ENCODE measurements at regions not wholly inside any gene's neighbourhood (a gene's known extent, or its start where the extent isn't known, plus 50 kb on each side); places are given as distances from the start of the nearest gene placed in this dataset.

DNA sequence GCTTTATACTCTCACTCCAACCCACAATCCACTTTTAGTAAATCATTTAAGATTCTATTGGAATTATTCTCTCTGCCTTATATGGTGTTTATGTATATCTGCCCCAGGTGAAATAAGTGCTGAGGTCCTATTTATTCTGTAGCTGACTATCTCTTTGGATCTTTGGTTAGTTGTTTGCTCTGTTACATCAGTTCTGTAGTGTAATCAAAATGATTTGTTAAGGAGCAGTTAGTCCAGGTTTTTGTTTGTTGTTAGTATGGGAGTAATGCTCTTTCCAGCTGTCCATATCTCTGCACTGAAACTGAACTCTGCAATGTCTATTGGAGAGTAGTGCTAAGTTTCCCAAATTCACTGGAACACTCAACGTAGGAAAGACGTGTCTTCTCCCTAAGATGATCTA, 615.8 kb downstream of the SNAPC1 start:
- no peak for DNase-seq (ENCODE audit: low read depth, low spot score)

DNA sequence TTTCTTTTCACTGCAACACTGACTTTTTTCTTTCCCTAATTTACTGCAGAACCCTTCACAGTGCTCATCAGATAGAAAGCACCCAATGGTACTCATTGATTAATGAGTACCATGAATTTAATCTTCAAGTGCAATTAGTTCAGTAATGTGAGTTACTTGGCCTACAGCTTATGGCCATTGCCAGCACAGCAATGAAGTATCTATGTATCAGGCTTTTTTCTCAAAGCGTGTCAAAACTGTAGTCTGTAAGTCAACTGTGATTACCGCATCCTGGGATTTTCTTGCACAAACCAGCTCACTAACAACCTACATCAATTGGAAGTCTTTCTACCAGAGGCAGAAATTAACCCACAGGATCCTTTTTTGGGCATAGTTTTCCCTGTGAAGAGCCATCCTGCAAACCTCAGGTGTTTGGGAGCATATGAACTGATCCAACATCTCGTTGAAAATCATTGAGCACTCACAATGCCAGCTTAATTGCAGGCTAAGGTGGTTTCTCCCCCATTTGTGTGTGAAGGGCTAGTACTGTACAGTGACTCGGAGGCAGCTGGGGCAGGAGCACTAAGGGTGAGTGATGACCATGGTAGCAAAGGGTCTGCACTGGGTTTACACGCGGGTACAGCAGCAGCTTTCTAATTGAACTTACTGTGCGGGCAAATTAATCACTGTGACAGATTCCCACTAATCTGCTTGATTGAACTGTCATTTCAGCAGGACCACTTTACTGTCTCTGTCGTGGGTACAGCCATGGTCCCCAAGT, 619.3 kb downstream of the SNAPC1 start:
- no peak for DNase-seq (ENCODE audit: low read depth, low spot score)

DNA sequence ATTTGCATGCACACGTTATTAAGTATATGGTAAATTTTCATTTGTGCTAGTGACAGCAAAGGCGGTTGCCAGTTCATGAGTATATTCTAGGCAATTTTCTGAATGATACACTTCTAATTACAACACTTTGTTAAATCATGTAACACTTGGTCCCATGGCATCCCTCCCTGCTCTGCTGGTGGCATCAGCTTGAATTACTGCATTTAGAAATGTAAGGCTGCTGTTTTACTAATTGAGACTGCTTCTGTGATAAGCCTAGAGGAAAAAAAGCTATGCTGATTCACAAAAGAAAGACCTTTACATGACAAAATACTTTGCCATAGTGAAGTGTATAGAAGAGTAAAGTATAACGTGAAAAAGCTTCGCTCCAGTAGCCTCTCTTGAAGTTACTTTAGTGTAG, 636.1 kb downstream of the KCNH5 start:
- no peak for DNase-seq (ENCODE audit: low read depth, low spot score)

DNA sequence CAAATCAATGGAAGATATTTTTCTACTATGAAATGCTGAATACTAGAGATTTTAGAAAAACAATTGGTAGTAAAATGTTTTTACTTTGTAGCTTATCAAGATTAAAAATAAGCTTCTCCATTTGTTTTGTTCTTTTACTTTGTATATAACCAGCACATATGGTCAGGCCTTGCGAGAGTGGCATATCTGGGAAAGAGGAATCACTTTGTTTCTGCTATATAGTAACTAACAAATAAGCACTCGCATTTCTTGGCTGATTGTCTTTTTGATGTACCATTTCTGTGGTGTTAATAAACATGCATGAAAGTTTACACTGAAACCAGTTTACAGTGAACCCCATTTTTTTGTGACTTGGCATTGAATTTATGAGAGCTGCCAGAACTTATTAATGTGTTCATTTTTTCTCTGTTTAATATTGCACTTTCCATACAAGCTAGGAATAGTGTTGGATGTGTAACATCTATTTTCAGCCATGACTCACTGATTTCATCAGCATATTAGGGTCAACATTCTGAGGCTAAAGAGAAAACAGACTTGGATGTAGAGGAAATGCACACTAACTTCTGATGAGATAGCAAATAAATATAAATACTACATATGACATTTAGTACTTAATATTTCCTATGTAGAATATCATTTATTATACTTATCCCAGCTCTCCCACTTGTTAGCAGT, 635.5 kb downstream of the KCNH5 start:
- DNase-seq (ENCODE audit: low read depth, low spot score) = no peak

DNA sequence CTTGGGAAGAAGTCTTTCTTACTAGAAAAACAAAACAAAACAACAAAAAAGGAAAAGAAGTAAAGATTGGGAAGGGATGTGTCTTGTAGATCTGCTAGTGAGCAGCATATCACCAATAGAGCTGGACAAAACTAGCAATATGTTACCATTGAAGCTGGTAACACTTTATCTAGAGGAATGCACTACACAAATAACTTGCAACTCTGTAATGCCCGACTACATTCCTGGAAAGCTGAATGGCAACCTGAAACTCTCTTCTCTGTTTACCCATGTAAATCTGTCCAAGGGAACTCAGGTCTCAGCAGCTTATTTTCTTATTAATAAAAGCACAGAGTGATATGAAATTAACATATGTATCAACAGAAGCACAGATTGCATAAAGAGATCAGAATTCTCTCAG, 624.4 kb downstream of the KCNH5 start:
- no peak for DNase-seq (ENCODE audit: low read depth, low spot score)

DNA sequence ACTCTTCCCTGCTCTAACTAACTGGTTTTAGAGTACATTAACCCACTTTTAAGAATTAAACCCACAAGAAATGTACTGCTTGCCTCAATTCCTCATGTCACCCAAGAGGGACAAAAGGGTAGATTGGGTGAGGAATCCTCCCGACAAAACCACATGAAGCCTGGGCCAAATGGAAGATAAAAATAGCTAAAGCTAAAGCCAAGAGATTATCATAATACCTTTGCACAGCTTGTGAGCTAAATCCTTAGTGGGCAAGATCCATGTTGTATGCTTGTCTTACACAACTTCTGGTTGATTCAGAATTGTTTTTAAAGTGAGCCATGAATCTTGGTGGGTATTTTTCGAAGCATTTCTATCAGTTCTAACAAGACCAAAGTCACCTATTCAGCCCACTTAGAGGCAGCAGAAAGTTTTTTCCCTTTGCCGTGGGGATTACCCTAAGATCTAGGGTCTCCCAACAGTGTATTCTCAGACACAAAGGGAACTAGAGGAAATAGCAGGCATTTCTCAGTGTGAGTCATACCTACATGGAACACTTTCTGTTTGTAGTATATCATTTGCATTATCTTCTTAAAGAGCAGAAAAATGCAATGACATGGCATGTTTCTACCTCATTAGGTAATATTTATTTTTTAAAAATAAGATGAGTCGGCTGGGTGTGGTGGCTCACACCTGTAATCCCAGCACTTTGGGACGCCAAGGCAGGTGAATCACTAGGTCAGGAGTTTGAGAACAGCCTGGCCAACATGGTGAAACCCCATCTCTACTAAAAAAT, 616.6 kb downstream of the KCNH5 start:
- no peak for DNase-seq (ENCODE audit: low read depth, low spot score)

DNA sequence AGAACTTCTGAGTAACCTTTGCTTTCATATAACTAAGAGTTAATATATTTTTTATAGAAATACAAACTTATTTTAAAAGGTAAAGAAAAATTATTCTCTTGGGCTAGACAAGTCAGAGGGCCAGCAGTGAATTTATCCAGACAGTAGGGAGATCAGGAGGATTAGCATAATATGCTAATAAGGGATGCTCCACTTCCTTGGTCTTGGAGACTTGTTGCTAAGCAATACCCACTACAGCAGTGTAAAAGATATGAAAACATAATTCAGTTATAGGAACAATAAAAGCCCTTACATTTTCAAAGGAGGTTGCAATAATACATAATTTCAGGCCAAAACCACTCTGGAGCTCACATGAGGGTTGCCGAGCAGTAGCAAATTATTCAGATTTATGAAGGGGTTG, 615.6 kb downstream of the KCNH5 start:
- no peak for DNase-seq (ENCODE audit: low read depth, low spot score)

DNA sequence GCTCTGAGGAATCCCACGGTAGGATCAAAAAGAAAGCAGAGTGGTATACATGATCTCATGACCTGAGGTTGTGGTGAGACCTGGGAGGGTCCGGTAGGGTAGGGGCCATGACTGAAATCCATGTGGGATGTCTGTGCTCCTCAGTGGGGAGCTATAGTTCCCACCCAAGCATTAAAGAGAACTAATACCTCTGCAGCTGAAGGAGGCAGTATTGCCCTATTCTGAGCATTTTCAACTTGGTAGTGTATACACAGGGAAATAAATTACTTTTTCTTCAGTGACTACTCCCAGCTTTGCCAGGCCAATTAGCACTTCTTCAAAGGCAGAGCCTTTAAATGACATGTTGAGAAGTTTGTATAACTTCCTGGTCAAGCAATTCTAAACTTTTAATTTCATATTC, 613.8 kb downstream of the KCNH5 start:
- no peak for DNase-seq (ENCODE audit: low read depth, low spot score)

DNA sequence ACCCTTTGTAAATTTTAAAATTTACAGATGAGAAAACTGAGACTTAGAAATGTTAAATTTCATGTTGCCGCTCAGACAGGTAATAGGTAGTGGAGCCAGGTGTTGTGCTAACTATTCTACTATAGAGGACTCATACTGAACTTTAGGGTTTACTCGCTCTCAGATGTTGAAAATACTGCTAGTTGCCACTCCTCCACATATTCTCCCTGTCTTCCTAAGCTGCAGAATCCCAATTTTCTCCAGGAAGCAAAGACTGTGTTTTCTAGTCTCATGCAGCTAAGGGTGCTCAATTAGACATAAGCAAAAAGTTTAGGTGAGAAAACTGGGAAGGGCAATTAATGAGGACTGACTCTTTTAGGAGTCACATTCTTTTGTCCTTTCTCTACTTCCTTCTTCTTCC, 612.3 kb downstream of the KCNH5 start:
- DNase-seq (ENCODE audit: low read depth, low spot score) = no peak

DNA sequence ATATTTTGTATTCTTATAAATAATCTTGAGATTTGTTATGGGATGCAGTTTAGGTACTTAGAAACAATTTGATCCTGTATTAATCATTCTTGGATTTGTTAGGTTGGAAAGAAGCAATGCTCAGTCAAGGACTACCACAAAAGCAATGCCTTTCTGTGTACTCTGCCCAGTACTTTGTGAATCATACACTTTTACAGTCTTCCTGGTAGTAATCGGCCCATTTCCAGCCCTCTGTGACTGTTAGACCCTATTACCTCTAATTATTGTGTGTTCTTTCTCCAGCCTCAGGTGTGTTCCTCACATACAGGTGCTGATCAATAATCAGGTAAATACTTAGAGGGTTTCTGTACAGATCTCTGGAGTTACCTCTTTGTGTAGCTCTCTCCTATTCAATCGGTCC, 609.0 kb downstream of the KCNH5 start:
- DNase-seq (ENCODE audit: low read depth, low spot score) = no peak

DNA sequence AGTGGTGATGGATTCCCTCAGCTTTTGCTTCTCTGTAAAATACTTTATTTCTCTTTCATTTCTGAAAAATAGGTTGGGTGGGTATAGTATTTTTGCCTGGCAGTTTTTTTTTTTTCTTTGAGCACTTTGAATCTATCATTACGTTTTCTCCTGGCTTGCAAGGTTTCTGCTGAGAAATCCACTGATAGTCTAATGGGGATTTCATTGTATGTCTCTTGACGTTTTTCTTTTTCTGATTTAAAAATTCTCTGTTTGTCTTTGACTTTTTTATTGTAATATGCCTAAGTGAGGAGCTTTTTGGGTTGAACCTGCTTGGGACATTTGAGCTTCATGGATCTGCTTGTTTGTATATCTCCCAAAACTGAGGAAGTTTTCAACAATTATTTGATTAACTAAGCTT, 606.0 kb downstream of the KCNH5 start:
- DNase-seq (ENCODE audit: low read depth, low spot score) = no peak

DNA sequence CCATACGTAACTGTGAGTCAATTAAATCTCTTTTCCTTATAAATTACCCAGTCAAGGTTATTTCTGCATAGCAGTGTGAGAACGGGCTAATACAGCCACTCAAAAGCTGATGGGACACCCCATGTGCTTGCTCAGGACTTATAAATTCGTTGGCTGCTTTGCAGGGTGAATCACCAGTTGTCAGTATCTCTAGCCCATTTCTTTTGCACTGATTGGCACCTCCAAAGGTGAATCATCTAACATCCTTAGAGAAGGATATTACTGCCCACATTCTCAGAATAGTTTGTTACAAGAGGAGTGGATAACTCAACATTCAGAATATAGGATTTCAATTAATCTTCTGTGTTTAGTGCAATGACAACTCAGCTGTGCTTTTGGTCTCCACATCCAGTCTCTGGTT, 601.5 kb downstream of the KCNH5 start:
- DNase-seq (ENCODE audit: low read depth, low spot score) = no peak

DNA sequence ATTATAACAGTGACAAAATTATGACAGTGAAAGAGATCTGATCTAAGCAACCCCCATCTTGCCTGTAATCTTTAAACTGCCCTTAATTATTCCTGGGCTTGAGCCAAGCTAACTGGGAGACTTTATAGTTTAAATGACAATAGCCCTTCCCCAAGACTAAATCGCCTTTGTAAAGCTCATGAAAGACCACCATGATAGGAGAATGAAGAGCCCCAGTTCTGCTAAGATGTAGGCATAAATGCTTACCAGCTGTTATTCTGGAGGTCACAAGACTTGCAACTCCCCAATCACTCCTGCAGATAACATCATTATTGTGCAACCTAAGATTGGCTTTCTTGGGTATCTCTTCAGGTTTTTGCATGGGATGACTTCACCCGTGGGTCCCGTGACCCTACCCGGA, 599.7 kb downstream of the KCNH5 start:
- DNase-seq (ENCODE audit: low read depth, low spot score) = no peak

DNA sequence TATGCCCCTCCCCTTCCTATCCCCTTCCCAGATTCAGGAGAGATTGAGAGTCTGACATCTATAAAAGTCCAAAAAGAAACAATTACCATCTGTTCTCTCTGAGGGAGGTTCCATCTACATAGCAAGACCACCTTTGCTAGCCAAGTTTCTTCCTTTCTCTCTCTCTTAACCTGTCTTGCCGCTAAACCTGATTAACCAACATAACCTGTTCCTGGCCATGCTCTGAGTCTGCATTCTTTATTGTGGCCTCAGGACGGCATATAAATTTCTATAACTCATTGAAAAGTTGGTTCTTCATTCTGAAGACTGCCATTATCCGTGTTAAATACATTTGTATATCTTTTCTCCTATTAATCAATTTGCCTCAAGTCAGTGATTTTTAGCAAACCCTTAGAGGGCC, 594.0 kb downstream of the KCNH5 start:
- no peak for DNase-seq (ENCODE audit: low read depth, low spot score)

DNA sequence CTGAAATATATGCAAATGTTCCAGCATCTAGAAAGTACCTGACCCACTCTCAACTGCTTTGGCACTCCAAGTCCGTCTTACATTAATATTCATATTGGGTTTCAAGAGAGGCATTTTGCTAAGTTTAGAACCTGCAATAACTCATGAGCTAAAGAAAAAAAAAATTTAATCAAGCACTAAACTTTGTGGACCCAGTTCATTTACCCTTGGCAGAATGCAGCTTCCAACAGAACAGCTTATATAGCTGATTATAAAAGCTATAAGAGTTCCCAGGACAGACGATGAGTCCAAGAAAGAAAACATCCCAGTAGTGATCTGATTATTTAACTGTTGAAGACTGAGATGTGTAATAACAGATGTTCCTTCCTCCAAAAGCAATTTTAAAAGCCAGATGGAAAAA, 592.0 kb downstream of the KCNH5 start:
- no peak for DNase-seq (ENCODE audit: low read depth, low spot score)

DNA sequence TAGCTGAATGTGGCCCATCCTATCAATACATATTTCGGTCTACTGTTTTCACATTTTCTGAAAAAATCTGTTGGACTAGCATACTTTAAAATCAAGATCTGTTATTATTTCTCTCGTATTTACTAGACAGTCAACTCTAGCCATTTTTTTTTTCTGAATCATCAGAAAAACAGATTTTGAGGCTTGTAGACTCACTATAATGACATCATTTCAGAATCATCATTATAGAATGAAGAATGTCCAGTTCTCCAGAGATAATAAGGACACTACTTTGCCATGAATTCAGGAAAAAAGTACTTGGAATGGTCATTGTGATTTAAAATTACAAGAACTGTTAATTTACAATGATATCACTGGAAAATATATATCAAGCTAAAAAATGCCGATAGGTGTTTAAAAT, 589.8 kb downstream of the KCNH5 start:
- no peak for DNase-seq (ENCODE audit: low read depth, low spot score)

DNA sequence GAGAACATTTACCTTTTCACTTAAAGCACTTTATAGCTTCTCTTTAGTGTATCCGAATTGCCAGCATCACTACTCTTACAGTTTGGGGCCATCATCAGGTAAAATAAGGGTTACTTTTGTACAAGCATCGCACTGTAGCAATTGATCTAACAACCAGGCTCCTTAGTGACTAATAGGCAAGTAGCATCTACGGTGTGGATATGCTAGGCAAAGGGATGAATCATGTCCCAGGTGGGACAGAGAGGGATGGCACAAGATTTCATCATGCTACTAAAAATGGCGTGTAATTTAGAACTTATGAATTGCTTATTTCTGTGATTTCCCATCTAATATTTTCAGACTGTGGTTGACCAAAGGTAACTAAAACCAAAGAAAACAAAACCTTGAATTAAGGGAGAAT, 582.3 kb downstream of the KCNH5 start:
- DNase-seq (ENCODE audit: low read depth, low spot score) = no peak

DNA sequence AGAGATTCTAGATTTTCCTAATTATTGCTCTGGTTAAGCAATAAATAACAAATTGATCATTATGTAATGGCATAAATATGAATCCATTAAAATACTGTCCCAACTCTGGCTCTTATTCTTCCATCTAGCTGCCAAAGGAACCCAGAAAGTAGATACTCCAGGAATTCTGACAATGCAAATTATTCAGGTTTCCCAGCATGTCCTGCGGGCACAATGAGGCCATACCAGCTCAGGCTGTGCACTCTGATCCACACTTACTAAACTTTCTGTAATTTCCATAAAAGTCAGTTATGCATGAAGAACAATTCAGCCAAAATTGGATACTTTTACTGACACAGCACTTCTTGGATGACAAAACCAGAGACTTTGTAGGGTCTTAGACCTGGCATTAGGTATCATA, 576.3 kb downstream of the KCNH5 start:
- DNase-seq (ENCODE audit: low read depth, low spot score) = no peak

DNA sequence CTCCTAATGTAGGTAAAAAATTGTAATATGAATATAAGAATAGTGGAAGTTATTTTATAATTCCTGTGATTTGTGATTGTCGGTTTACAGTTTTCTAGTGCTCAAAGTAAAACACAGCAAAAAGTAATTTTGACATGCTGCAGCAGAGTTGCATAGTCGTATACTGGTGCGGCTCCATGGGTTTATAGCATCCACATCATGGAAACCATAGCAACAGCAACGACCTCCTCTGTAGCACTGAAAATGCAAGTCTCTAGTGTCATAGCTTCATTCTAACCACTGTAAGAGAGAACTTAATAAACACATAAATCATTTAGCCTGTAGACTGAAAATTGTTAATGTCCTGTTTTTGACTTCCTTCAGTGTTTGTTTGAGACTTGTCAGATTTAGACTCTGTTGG, 574.3 kb downstream of the KCNH5 start:
- DNase-seq (ENCODE audit: low read depth, low spot score) = no peak

DNA sequence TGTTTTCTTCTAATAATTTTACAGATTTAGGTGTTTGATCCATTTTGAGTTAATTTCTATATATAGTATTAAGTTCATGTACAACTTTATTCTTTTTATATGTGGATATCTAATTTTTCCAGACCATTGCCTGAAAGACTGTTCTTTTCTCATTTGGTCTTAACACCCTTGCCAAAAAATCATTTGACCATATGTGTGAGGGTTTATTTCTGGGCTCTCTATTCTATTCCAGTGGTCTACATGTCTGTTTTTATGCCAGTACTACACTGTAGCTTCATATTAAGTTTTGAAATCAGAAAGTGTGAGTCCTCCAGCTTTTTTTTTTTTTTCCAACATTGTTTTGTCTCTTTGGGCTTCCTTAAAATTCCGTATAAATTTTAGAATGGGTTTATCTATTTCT, 554.1 kb downstream of the KCNH5 start:
- no peak for DNase-seq (ENCODE audit: low read depth, low spot score)

DNA sequence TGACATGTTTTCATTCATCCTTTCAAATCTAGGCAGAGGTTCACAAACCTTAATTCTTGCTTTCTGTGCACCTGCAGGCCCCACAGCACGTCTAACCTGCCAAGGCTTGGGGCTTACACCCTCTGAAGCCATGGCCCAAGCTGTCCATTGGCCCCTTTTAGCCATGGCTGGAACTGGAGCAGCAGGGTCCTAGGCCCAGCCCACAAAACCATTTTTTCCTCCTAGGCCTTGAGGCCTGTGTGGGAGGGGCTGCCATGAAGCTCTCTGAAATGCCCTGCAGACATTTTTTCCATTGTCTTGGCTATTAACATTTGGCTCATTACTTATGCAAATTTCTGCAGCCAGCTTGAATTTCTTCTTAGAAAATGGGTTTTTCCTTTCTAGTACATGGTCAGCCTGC, 547.5 kb downstream of the KCNH5 start:
- no peak for DNase-seq (ENCODE audit: low read depth, low spot score)

DNA sequence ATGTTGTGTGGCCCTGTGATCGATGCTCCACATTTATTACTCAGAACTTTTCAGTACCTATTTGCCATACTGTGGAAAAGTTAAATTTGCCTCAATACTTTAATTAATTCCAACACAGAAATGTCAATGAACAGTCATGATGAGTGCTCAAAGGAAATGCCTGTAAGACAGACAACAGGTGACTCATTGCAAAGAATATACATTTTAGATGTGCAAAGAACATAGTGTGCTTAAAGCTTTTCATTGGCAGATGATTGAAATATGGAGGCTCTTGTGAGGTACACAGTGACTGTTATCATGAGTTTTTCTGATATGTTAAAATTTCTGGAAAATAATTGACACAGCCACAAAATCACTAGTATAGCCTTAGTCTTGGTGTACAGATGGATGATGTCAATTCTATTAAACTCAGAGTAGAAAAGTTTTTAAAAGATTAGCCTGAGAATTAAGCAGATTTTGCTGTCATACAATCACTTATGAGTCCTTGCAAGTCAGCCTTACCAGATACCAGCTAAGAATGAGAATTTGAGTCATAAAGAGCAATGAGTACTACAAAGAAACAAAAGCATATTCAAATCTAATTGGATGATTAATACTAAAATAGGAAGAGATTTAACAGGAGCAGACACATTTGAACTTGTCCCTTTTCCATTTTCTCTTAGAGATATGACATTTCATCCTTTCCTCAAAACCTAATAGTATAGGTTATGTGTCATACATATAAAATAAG, 544.1 kb downstream of the KCNH5 start:
- DNase-seq (ENCODE audit: low read depth, low spot score) = no peak
